GM23338 (cell line): ENCODE measurements at regions not wholly inside any gene's neighbourhood (a gene's known extent, or its start where the extent isn't known, plus 50 kb on each side); places are given as distances from the start of the nearest gene placed in this dataset.
A peak's percentile ranks its signal among the peaks of the same experiment; 100 is the strongest.

Source experiments
- ATAC-seq: fragments of 200-7000 bp; cut with Tn5 transposase; 3 replicates; pipeline ENCODE4 v1.9.1; 2020
- DNase-seq: peaks from one replicate; pipeline ENCODE4 v3.0.0-alpha.2; 2015; ENCODE audit warnings: low spot score
- H2AFZ ChIP-seq: fragments of 200-600 bp; sonication (generic); 2 replicates; pipeline ENCODE4 v1.8.0; 2016; ENCODE audit warnings: antibody characterized with exemption, mild to moderate bottlenecking, moderate library complexity
- H3F3A ChIP-seq: fragments of 200-600 bp; sonication (generic); replicated peaks from 2 replicates; pipeline ENCODE4 v1.8.0; 2017; ENCODE audit warnings: antibody characterized with exemption, mixed run types, low read depth
- H3K27ac ChIP-seq: fragments of 200-600 bp; sonication (generic); 2 replicates; pipeline ENCODE4 v1.6.1; 2016; ENCODE audit warnings: low read depth
- H3K27me3 ChIP-seq: fragments of 200-600 bp; sonication (generic); 2 replicates; pipeline ENCODE4 v1.8.0; 2016; ENCODE audit warnings: mild to moderate bottlenecking, mixed run types, moderate library complexity; ENCODE audit not compliant: insufficient read depth
- H3K36me3 ChIP-seq: fragments of 200-600 bp; sonication (generic); 2 replicates; pipeline ENCODE4 v1.8.0; 2016; ENCODE audit warnings: mild to moderate bottlenecking; ENCODE audit not compliant: insufficient read depth
- H3K4me1 ChIP-seq: fragments of 200-600 bp; sonication (generic); 2 replicates; pipeline ENCODE4 v1.8.0; 2016; ENCODE audit warnings: mild to moderate bottlenecking, moderate library complexity; ENCODE audit not compliant: insufficient read depth
- H3K4me2 ChIP-seq: fragments of 200-600 bp; sonication (generic); 2 replicates; pipeline ENCODE4 v1.7.1; 2017; ENCODE audit warnings: mixed run types
- H3K4me3 ChIP-seq: fragments of 200-600 bp; sonication (generic); 2 replicates; pipeline ENCODE4 v1.6.1; 2016; ENCODE audit warnings: mixed run types
- H3K79me2 ChIP-seq: fragments of 200-600 bp; sonication (generic); replicated peaks from 2 replicates; pipeline ENCODE4 v1.8.0; 2017; ENCODE audit warnings: mild to moderate bottlenecking; ENCODE audit not compliant: insufficient read depth
- H3K9me2 ChIP-seq: fragments of 200-600 bp; sonication (generic); 2 replicates; pipeline ENCODE4 v1.8.0; 2017; ENCODE audit not compliant: insufficient read depth
- H4K20me1 ChIP-seq: fragments of 200-600 bp; sonication (generic); replicated peaks from 2 replicates; pipeline ENCODE4 v1.8.0; 2017; ENCODE audit warnings: mild to moderate bottlenecking; ENCODE audit not compliant: insufficient read depth
- H3K27ac Mint-ChIP-seq: 2 replicates; pipeline ENCODE4 v1.8.0; 2020; ENCODE audit warnings: inconsistent platforms, mild to moderate bottlenecking, moderate library complexity, mixed read lengths
- H3K27me3 Mint-ChIP-seq: 3 replicates; pipeline ENCODE4 v1.8.0; 2022; ENCODE audit warnings: low read depth, mild to moderate bottlenecking, moderate library complexity, mixed read lengths, inconsistent platforms; ENCODE audit not compliant: insufficient read depth, poor library complexity
- H3K36me3 Mint-ChIP-seq: 3 replicates; pipeline ENCODE4 v1.8.0; 2021; ENCODE audit warnings: low read depth, mild to moderate bottlenecking, inconsistent platforms, moderate library complexity, mixed read lengths
- H3K4me1 Mint-ChIP-seq: 3 replicates; pipeline ENCODE4 v1.8.0; 2020; ENCODE audit warnings: mild to moderate bottlenecking, inconsistent platforms, mixed read lengths
- H3K4me3 Mint-ChIP-seq: 3 replicates; pipeline ENCODE4 v1.8.0; 2021; ENCODE audit warnings: moderate library complexity, mild to moderate bottlenecking, inconsistent platforms, mixed read lengths
- H3K9me3 Mint-ChIP-seq: 3 replicates; pipeline ENCODE4 v1.8.0; 2020; ENCODE audit warnings: moderate library complexity, mild to moderate bottlenecking, inconsistent platforms, mixed read lengths
- CREB1 ChIP-seq: fragments of 250-450 bp; sonication (Bioruptor Pico); IDR thresholded peaks from 2 replicates; pipeline ENCODE4 v1.5.0; 2020; ENCODE audit warnings: low read depth, mild to moderate bottlenecking, moderate library complexity
- JUNB ChIP-seq: IDR thresholded peaks from one replicate; pipeline ENCODE4 v1.6.1; 2016; ENCODE audit warnings: antibody characterized with exemption; ENCODE audit not compliant: unreplicated experiment
- NANOG ChIP-seq: IDR thresholded peaks from 2 replicates; pipeline ENCODE4 v1.6.1; 2016; ENCODE audit warnings: antibody characterized with exemption, borderline replicate concordance
- POLR2AphosphoS5 ChIP-seq: IDR thresholded peaks from 2 replicates; pipeline ENCODE4 v1.6.1; 2016; ENCODE audit warnings: antibody characterized with exemption, low read depth
- STAT1 ChIP-seq: IDR thresholded peaks from one replicate; pipeline ENCODE4 v1.6.1; 2016; ENCODE audit warnings: antibody characterized with exemption; ENCODE audit not compliant: unreplicated experiment
- ZNF114 ChIP-seq: fragments of 250-450 bp; sonication (Bioruptor Pico); IDR thresholded peaks from 2 replicates; pipeline ENCODE4 v1.5.0; 2020; ENCODE audit warnings: mild to moderate bottlenecking, moderate library complexity
- ZNF331 ChIP-seq: fragments of 250-450 bp; sonication (Bioruptor Pico); IDR thresholded peaks from 2 replicates; pipeline ENCODE4 v1.5.0; 2020; ENCODE audit warnings: low read depth, mild to moderate bottlenecking, moderate library complexity
- TF ChIP-seq, protein P1 (sequence below), 2 experiments: fragments of 200-600 bp in 1 of 2; sonication (generic) in 1 of 2; conservative IDR thresholded peaks; 2 replicates each; pipeline versions ENCODE4 v1.5.1 to v1.6.1; 2016 to 2017; ENCODE audit warnings: antibody characterized with exemption in 2 of 2, low read depth in 2 of 2, mild to moderate bottlenecking in 2 of 2, moderate library complexity in 1 of 2
- TF ChIP-seq, protein P2 (sequence below): IDR thresholded peaks from one replicate; pipeline ENCODE4 v1.6.1; 2018; ENCODE audit warnings: antibody characterized with exemption; ENCODE audit not compliant: unreplicated experiment
- TF ChIP-seq, protein P3 (sequence below): IDR thresholded peaks from 2 replicates; pipeline ENCODE4 v1.6.1; 2016; ENCODE audit warnings: antibody characterized with exemption

DNA sequence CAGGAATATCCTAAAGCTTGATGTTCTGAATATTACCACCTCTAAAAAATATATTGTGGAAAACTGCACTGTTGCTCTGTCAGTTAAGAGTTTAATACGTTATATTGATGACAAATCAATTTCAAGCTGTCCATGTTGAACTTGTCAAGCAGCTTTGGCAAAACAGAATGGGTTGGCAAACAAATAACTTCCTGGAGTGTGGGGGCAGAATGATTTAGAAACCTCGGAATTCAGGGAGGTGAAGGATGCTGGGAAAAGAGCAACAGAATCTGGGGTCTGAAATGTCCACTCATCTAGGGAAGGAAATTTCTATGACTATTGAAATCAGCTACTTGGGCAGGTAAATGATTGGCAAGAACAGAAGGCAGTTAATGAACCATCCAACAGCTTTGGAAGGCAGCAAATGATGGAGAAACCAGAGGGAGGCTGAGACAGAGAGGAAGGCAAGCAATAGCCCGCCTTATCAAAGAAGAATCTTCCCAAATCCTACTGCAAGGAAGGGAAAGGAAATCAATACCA lies 95.1 kb upstream of the PALS2 start:
- Histone ChIP-seq H3K36me3 (no peaks in the 10 kb centered on the region), H3K79me2 (no peaks in the 10 kb centered on the region), H3K4me1 (peaks cover 36% of the 10 kb centered on the region), H3K4me2 (peak overlapping the region; percentile 37), H3K27ac (peak overlapping the region; percentile 2; the same call in 1 of the 2 replicates), H3K4me3 (no peak overlapping the region), H3K9me2 (0 out of 2 replicates have a peak, but pooled peaks cover 4% of the 10 kb centered on the region), H4K20me1 (no peaks in the 10 kb centered on the region), H2AFZ (peak overlapping the region; percentile 1; the same call in 1 of the 2 replicates), H3K27me3 (no peaks in the 10 kb centered on the region; the same call in 1 of the 2 replicates), H3F3A (peaks cover 8% of the 10 kb centered on the region; the same call in 1 of the 2 replicates)
- Mint-ChIP-seq H3K4me3 (no peak overlapping the region; the same call in 2 of the 3 replicates), H3K9me3 (no peaks in the 10 kb centered on the region), H3K27ac (peak overlapping the region; percentile 82), H3K27me3 (peaks cover 12% of the 10 kb centered on the region), H3K36me3 (no peaks in the 10 kb centered on the region; the same call in 2 of the 3 replicates), H3K4me1 (peaks cover 46% of the 10 kb centered on the region)
- no peak for DNase-seq
- TF ChIP-seq, protein P1, sequence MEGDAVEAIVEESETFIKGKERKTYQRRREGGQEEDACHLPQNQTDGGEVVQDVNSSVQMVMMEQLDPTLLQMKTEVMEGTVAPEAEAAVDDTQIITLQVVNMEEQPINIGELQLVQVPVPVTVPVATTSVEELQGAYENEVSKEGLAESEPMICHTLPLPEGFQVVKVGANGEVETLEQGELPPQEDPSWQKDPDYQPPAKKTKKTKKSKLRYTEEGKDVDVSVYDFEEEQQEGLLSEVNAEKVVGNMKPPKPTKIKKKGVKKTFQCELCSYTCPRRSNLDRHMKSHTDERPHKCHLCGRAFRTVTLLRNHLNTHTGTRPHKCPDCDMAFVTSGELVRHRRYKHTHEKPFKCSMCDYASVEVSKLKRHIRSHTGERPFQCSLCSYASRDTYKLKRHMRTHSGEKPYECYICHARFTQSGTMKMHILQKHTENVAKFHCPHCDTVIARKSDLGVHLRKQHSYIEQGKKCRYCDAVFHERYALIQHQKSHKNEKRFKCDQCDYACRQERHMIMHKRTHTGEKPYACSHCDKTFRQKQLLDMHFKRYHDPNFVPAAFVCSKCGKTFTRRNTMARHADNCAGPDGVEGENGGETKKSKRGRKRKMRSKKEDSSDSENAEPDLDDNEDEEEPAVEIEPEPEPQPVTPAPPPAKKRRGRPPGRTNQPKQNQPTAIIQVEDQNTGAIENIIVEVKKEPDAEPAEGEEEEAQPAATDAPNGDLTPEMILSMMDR (conservative IDR thresholded peaks at IDR 0.05; ENCODE audit: low read depth in 2 of 2), result no peak
- no peak for TF ChIP-seq ZNF331 (CRISPR knock-in tag)
- no peak for TF ChIP-seq JUNB
- TF ChIP-seq, protein P2, sequence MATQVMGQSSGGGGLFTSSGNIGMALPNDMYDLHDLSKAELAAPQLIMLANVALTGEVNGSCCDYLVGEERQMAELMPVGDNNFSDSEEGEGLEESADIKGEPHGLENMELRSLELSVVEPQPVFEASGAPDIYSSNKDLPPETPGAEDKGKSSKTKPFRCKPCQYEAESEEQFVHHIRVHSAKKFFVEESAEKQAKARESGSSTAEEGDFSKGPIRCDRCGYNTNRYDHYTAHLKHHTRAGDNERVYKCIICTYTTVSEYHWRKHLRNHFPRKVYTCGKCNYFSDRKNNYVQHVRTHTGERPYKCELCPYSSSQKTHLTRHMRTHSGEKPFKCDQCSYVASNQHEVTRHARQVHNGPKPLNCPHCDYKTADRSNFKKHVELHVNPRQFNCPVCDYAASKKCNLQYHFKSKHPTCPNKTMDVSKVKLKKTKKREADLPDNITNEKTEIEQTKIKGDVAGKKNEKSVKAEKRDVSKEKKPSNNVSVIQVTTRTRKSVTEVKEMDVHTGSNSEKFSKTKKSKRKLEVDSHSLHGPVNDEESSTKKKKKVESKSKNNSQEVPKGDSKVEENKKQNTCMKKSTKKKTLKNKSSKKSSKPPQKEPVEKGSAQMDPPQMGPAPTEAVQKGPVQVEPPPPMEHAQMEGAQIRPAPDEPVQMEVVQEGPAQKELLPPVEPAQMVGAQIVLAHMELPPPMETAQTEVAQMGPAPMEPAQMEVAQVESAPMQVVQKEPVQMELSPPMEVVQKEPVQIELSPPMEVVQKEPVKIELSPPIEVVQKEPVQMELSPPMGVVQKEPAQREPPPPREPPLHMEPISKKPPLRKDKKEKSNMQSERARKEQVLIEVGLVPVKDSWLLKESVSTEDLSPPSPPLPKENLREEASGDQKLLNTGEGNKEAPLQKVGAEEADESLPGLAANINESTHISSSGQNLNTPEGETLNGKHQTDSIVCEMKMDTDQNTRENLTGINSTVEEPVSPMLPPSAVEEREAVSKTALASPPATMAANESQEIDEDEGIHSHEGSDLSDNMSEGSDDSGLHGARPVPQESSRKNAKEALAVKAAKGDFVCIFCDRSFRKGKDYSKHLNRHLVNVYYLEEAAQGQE, result no peak
- TF ChIP-seq POLR2AphosphoS5, result no peak
- no peak for TF ChIP-seq NANOG
- ATAC-seq, result no peak

DNA sequence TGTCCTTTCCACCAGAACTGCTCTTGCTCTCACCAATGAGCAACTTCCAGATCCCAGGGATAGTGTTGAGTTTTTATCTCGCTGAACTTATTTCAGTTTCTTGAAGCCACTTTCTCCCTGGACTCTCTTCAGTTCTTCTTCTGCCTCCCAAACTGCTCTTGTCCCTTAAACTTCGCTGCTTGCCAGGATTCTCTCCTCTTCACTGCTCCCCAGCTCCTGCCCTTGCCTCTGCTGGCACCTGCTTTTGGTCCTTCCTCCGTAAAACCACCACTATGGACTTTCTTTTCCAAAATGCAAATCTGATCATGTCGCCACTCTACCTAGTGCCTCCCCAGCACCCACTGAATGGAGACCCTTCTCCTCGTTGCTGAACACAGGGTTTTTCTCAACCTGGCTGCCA lies 92.8 kb upstream of the PALS2 start:
- peak overlapping the region; percentile 56; the same call in 1 of the 2 replicates for H2AFZ ChIP-seq
- peaks cover 8% of the 10 kb centered on the region; the same call in 1 of the 2 replicates for H3F3A ChIP-seq
- H3K27me3 ChIP-seq, result no peaks in the 10 kb centered on the region; the same call in 1 of the 2 replicates
- DNase-seq (no peak), ATAC-seq (no peak)
- H3K4me2 ChIP-seq, result no peak overlapping the region
- no peaks in the 10 kb centered on the region for H3K79me2 ChIP-seq
- H3K36me3 Mint-ChIP-seq, result no peaks in the 10 kb centered on the region; the same call in 2 of the 3 replicates
- H3K4me1 ChIP-seq, result peaks cover 31% of the 10 kb centered on the region
- no peak overlapping the region for H3K4me3 Mint-ChIP-seq
- H3K9me3 Mint-ChIP-seq, result no peaks in the 10 kb centered on the region
- H3K4me1 Mint-ChIP-seq, result peaks cover 41% of the 10 kb centered on the region
- H3K27ac Mint-ChIP-seq, result no peak overlapping the region
- H3K36me3 ChIP-seq, result no peaks in the 10 kb centered on the region
- 0 out of 2 replicates have a peak, but pooled peaks cover 4% of the 10 kb centered on the region for H3K9me2 ChIP-seq
- H3K4me3 ChIP-seq, result no peak overlapping the region
- no peaks in the 10 kb centered on the region for H4K20me1 ChIP-seq
- no peak overlapping the region for H3K27ac ChIP-seq
- H3K27me3 Mint-ChIP-seq, result peaks cover 13% of the 10 kb centered on the region
- TF ChIP-seq STAT1 (no peak), NANOG (no peak), ZNF331 (CRISPR knock-in tag) (no peak), ZNF114 (no peak), CREB1 (CRISPR knock-in tag) (no peak), POLR2AphosphoS5 (no peak)
- TF ChIP-seq, protein P1 (conservative IDR thresholded peaks at IDR 0.05; ENCODE audit: low read depth in 2 of 2), result no peak
- TF ChIP-seq, protein P2, result no peak
- TF ChIP-seq, protein P3, sequence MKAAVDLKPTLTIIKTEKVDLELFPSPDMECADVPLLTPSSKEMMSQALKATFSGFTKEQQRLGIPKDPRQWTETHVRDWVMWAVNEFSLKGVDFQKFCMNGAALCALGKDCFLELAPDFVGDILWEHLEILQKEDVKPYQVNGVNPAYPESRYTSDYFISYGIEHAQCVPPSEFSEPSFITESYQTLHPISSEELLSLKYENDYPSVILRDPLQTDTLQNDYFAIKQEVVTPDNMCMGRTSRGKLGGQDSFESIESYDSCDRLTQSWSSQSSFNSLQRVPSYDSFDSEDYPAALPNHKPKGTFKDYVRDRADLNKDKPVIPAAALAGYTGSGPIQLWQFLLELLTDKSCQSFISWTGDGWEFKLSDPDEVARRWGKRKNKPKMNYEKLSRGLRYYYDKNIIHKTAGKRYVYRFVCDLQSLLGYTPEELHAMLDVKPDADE, result no peak
